ENCODE measurements at regions not wholly inside any gene's neighbourhood (a gene's known extent, or its start where the extent isn't known, plus 50 kb on each side); places are given as distances from the start of the nearest gene placed in this dataset.

- Mint-ChIP-seq H3K27me3 (no peaks in the 10 kb centered on the region), H3K9me3 (no peaks in the 10 kb centered on the region), H3K36me3 (no peaks in the 10 kb centered on the region), H3K4me1 (peaks cover 38 to 88% (median 70%) of the 10 kb centered on the region in 4 donors), H3K27ac (peak overlapping the region in 2 of 3 donors; percentile 87 to 91), H3K4me3 (peak overlapping the region in 3 of 4 donors; percentile 14 to 57 (median 23))
- ATAC-seq (ENCODE audit: low read depth in 2 of 2) = no peak
- H3K36me3 ChIP-seq (ENCODE audit: control insufficient read depth, insufficient read depth, low read length) = no peaks in the 10 kb centered on the region
- no peaks in the 10 kb centered on the region for H3K27me3 ChIP-seq (ENCODE audit: control insufficient read depth, insufficient read depth, low read length)
- no peaks in the 10 kb centered on the region for H3K9me3 ChIP-seq (ENCODE audit: control insufficient read depth in 2 of 2, low read length in 2 of 2)
- no peak overlapping the region for H3K27ac ChIP-seq (ENCODE audit: insufficient read depth, low read length, poor library complexity, severe bottlenecking)
- peak overlapping the region; percentile 54 for H3K4me3 ChIP-seq (ENCODE audit: low read depth, low read length)
- no peak for DNase-seq
- H3K4me1 ChIP-seq (ENCODE audit: control insufficient read depth, insufficient read depth, low read length, poor library complexity, severe bottlenecking) = peaks cover 51% of the 10 kb centered on the region
Observed at GRCh38 chr12:68452078-68452715, 120.0 kb upstream of the MDM1 start.

GRCh38 chr12:68453278-68453677 lies 121.1 kb upstream of the MDM1 start:
- ATAC-seq (ENCODE audit: low read depth in 2 of 2) (no peak), DNase-seq (no peak)
- Mint-ChIP-seq H3K9me3 (peaks cover 0 to 2% (median 0%) of the 10 kb centered on the region in 7 donors), H3K36me3 (no peaks in the 10 kb centered on the region), H3K4me3 (peak overlapping the region in 2 of 4 donors; percentile 28 to 30), H3K4me1 (peaks cover 42 to 91% (median 68%) of the 10 kb centered on the region in 4 donors), H3K27ac (peak overlapping the region in 1 of 3 donors; percentile 38), H3K27me3 (no peaks in the 10 kb centered on the region)
- Histone ChIP-seq H3K27ac (ENCODE audit: insufficient read depth, low read length, poor library complexity, severe bottlenecking) (no peak overlapping the region), H3K27me3 (ENCODE audit: control insufficient read depth, insufficient read depth, low read length) (no peaks in the 10 kb centered on the region), H3K4me1 (ENCODE audit: control insufficient read depth, insufficient read depth, low read length, poor library complexity, severe bottlenecking) (peaks cover 51% of the 10 kb centered on the region), H3K9me3 (ENCODE audit: control insufficient read depth in 2 of 2, low read length in 2 of 2) (no peaks in the 10 kb centered on the region), H3K4me3 (ENCODE audit: low read depth, low read length) (no peak overlapping the region), H3K36me3 (ENCODE audit: control insufficient read depth, insufficient read depth, low read length) (no peaks in the 10 kb centered on the region)

- Histone ChIP-seq H3K9me3 (ENCODE audit: control insufficient read depth in 2 of 2, low read length in 2 of 2) (no peaks in the 10 kb centered on the region), H3K4me1 (ENCODE audit: control insufficient read depth, insufficient read depth, low read length, poor library complexity, severe bottlenecking) (peaks cover 54% of the 10 kb centered on the region), H3K4me3 (ENCODE audit: low read depth, low read length) (peak overlapping the region; percentile 4), H3K27ac (ENCODE audit: insufficient read depth, low read length, poor library complexity, severe bottlenecking) (no peak overlapping the region), H3K27me3 (ENCODE audit: control insufficient read depth, insufficient read depth, low read length) (no peaks in the 10 kb centered on the region), H3K36me3 (ENCODE audit: control insufficient read depth, insufficient read depth, low read length) (no peaks in the 10 kb centered on the region)
- no peak for ATAC-seq (ENCODE audit: low read depth in 2 of 2)
- DNase-seq = no peak
- no peaks in the 10 kb centered on the region for H3K27me3 Mint-ChIP-seq
- no peaks in the 10 kb centered on the region for H3K36me3 Mint-ChIP-seq
- H3K4me3 Mint-ChIP-seq = peak overlapping the region in 3 of 4 donors; percentile 28 to 42 (median 30)
- H3K4me1 Mint-ChIP-seq = peaks cover 45 to 92% (median 70%) of the 10 kb centered on the region in 4 donors
- H3K27ac Mint-ChIP-seq = peak overlapping the region in 2 of 3 donors; percentile 4 to 33
- peaks cover 0 to 2% (median 0%) of the 10 kb centered on the region in 7 donors for H3K9me3 Mint-ChIP-seq
Observed at GRCh38 chr12:68453876-68454275, 121.7 kb upstream of the MDM1 start.

- H3K27ac Mint-ChIP-seq = peak overlapping the region; percentile 87 to 96 (median 89)
- peak overlapping the region in 3 of 4 donors; percentile 17 to 62 (median 47) for H3K4me3 Mint-ChIP-seq
- Histone ChIP-seq H3K4me1 (ENCODE audit: control insufficient read depth, insufficient read depth, low read length, poor library complexity, severe bottlenecking) (peaks cover 56% of the 10 kb centered on the region), H3K9me3 (ENCODE audit: control insufficient read depth in 2 of 2, low read length in 2 of 2) (no peaks in the 10 kb centered on the region), H3K4me3 (ENCODE audit: low read depth, low read length) (peak overlapping the region; percentile 4), H3K27ac (ENCODE audit: insufficient read depth, low read length, poor library complexity, severe bottlenecking) (no peak overlapping the region), H3K36me3 (ENCODE audit: control insufficient read depth, insufficient read depth, low read length) (no peaks in the 10 kb centered on the region), H3K27me3 (ENCODE audit: control insufficient read depth, insufficient read depth, low read length) (no peaks in the 10 kb centered on the region)
- H3K27me3 Mint-ChIP-seq = no peaks in the 10 kb centered on the region
- peaks cover 0 to 2% (median 0%) of the 10 kb centered on the region in 7 donors for H3K9me3 Mint-ChIP-seq
- ATAC-seq (ENCODE audit: low read depth in 2 of 2) (no peak), DNase-seq (peak in 1 of 3 donors; percentile 48)
- no peaks in the 10 kb centered on the region for H3K36me3 Mint-ChIP-seq
- peaks cover 47 to 85% (median 65%) of the 10 kb centered on the region in 4 donors for H3K4me1 Mint-ChIP-seq
Observed at GRCh38 chr12:68454892-68455291, 122.7 kb upstream of the MDM1 start.

GRCh38 chr12:68455691-68456345 lies 123.7 kb upstream of the MDM1 start:
- peaks cover 0 to 2% (median 0%) of the 10 kb centered on the region in 7 donors for H3K9me3 Mint-ChIP-seq
- ATAC-seq (ENCODE audit: low read depth in 2 of 2) (peak; percentile 36 to 53), DNase-seq (peak in 1 of 3 donors; percentile 72)
- Histone ChIP-seq H3K9me3 (ENCODE audit: control insufficient read depth in 2 of 2, low read length in 2 of 2) (no peaks in the 10 kb centered on the region), H3K27me3 (ENCODE audit: control insufficient read depth, insufficient read depth, low read length) (no peaks in the 10 kb centered on the region), H3K36me3 (ENCODE audit: control insufficient read depth, insufficient read depth, low read length) (no peaks in the 10 kb centered on the region), H3K4me3 (ENCODE audit: low read depth, low read length) (peak overlapping the region; percentile 55), H3K27ac (ENCODE audit: insufficient read depth, low read length, poor library complexity, severe bottlenecking) (peak overlapping the region; percentile 39), H3K4me1 (ENCODE audit: control insufficient read depth, insufficient read depth, low read length, poor library complexity, severe bottlenecking) (peaks cover 51% of the 10 kb centered on the region)
- H3K27ac Mint-ChIP-seq = peak overlapping the region; percentile 87 to 96 (median 89)
- H3K4me1 Mint-ChIP-seq = peaks cover 47 to 78% (median 58%) of the 10 kb centered on the region in 4 donors
- H3K4me3 Mint-ChIP-seq = peak overlapping the region; percentile 17 to 62 (median 55)
- no peaks in the 10 kb centered on the region for H3K36me3 Mint-ChIP-seq
- H3K27me3 Mint-ChIP-seq = no peaks in the 10 kb centered on the region

GRCh38 chr12:68458866-68459265 lies 126.7 kb upstream of the MDM1 start:
- no peak for DNase-seq
- Mint-ChIP-seq H3K9me3 (peaks cover 0 to 4% (median 0%) of the 10 kb centered on the region in 7 donors), H3K36me3 (no peaks in the 10 kb centered on the region), H3K27me3 (no peaks in the 10 kb centered on the region), H3K27ac (no peak overlapping the region), H3K4me3 (peak overlapping the region in 1 of 4 donors; percentile 2), H3K4me1 (peaks cover 29 to 56% (median 39%) of the 10 kb centered on the region in 4 donors)
- no peaks in the 10 kb centered on the region for H3K36me3 ChIP-seq (ENCODE audit: control insufficient read depth, insufficient read depth, low read length)
- no peak overlapping the region for H3K27ac ChIP-seq (ENCODE audit: insufficient read depth, low read length, poor library complexity, severe bottlenecking)
- peak in 1 of 2 donors; percentile 37 for ATAC-seq (ENCODE audit: low read depth in 2 of 2)
- H3K4me1 ChIP-seq (ENCODE audit: control insufficient read depth, insufficient read depth, low read length, poor library complexity, severe bottlenecking) = peaks cover 30% of the 10 kb centered on the region
- H3K4me3 ChIP-seq (ENCODE audit: low read depth, low read length) = no peak overlapping the region
- H3K27me3 ChIP-seq (ENCODE audit: control insufficient read depth, insufficient read depth, low read length) = no peaks in the 10 kb centered on the region
- H3K9me3 ChIP-seq (ENCODE audit: control insufficient read depth in 2 of 2, low read length in 2 of 2) = no peaks in the 10 kb centered on the region

GRCh38 chr12:68460236-68460635 lies 128.1 kb upstream of the MDM1 start:
- Mint-ChIP-seq H3K9me3 (peaks cover 0 to 4% (median 0%) of the 10 kb centered on the region in 7 donors), H3K27ac (no peak overlapping the region), H3K36me3 (no peaks in the 10 kb centered on the region), H3K4me3 (no peak overlapping the region), H3K4me1 (peaks cover 18 to 42% (median 28%) of the 10 kb centered on the region in 4 donors), H3K27me3 (no peaks in the 10 kb centered on the region)
- ATAC-seq (ENCODE audit: low read depth in 2 of 2) = no peak
- H3K4me1 ChIP-seq (ENCODE audit: control insufficient read depth, insufficient read depth, low read length, poor library complexity, severe bottlenecking) = peaks cover 16% of the 10 kb centered on the region
- no peak for DNase-seq
- no peak overlapping the region for H3K27ac ChIP-seq (ENCODE audit: insufficient read depth, low read length, poor library complexity, severe bottlenecking)
- H3K4me3 ChIP-seq (ENCODE audit: low read depth, low read length) = no peak overlapping the region
- H3K9me3 ChIP-seq (ENCODE audit: control insufficient read depth in 2 of 2, low read length in 2 of 2) = no peaks in the 10 kb centered on the region
- no peaks in the 10 kb centered on the region for H3K27me3 ChIP-seq (ENCODE audit: control insufficient read depth, insufficient read depth, low read length)
- H3K36me3 ChIP-seq (ENCODE audit: control insufficient read depth, insufficient read depth, low read length) = no peaks in the 10 kb centered on the region

Measured in CD4-positive, CD25-positive, alpha-beta regulatory T cell (primary cell).